HFF-Myc (cell line): ENCODE measurements at regions not wholly inside any gene's neighbourhood (a gene's known extent, or its start where the extent isn't known, plus 50 kb on each side); places are given as distances from the start of the nearest gene placed in this dataset.

Source experiments
- DNase-seq: peaks from one replicate; pipeline ENCODE4 v3.0.0-alpha.2; 2011; ENCODE audit warnings: low read depth; ENCODE audit errors: extremely low read depth
- H3K4me3 ChIP-seq: replicated peaks from 2 replicates; pipeline ENCODE4 v1.5.1; 2011; ENCODE audit warnings: low read depth, mild to moderate bottlenecking, control low read depth, low read length
- CTCF ChIP-seq: IDR thresholded peaks from 2 replicates; pipeline ENCODE4 v1.5.1; 2012; ENCODE audit warnings: mild to moderate bottlenecking, low read depth, low read length, control low read depth; ENCODE audit errors: missing control alignments

- no peak overlapping the region for H3K4me3 ChIP-seq
- no peak for TF ChIP-seq CTCF
- no peak for DNase-seq
Observed at GRCh38 chr21:15138490-15138889, 73.7 kb upstream of the NRIP1 start.

DNA sequence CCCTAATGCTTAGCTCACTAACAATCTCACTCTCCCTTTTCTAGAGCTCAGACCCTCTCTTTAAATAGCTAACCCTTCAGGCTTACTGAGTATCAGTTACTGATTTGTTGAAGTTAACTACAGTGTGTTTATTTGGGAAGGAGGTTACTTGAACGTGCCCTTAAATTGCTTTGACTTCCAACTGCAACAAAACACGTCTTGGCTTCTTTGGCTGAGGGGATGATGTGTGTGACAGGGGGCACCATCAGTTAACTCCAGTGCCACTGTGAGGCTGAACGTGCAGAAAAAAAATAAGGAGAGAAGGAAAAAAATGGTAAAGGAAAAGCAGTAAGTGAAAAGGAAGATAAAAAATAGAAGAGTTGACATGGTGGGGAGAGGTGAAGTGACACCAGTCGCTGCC lies 75.1 kb upstream of the NRIP1 start:
- TF ChIP-seq CTCF: no peak
- H3K4me3 ChIP-seq: no peak overlapping the region
- no peak for DNase-seq

GRCh38 chr21:15140321-15141019 lies 75.7 kb upstream of the NRIP1 start:
- no peak for DNase-seq
- H3K4me3 ChIP-seq: no peak overlapping the region
- no peak for TF ChIP-seq CTCF

GRCh38 chr21:15141261-15141970 lies 76.6 kb upstream of the NRIP1 start:
- no peak for DNase-seq
- H3K4me3 ChIP-seq: no peak overlapping the region
- no peak for TF ChIP-seq CTCF

DNA sequence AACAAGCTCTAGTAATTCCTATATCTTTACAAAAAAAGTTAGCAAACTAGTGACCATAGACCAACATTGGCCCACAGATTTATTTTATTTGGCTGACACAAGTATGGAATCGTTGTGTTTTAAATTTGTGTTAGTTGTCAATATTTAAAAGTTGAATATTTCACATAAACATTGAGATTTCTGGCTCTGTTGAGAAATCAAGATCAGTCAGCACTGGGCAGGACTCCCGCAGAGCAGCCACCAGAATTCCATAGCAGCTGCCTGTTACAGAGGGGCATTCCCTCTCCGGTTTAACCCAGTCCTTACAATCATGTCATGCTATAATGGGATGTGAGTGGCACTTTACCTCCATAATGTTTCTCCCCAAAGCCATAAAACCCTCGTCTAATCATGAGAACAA lies 79.2 kb upstream of the NRIP1 start:
- H3K4me3 ChIP-seq: no peak overlapping the region
- TF ChIP-seq CTCF: no peak
- no peak for DNase-seq

DNA sequence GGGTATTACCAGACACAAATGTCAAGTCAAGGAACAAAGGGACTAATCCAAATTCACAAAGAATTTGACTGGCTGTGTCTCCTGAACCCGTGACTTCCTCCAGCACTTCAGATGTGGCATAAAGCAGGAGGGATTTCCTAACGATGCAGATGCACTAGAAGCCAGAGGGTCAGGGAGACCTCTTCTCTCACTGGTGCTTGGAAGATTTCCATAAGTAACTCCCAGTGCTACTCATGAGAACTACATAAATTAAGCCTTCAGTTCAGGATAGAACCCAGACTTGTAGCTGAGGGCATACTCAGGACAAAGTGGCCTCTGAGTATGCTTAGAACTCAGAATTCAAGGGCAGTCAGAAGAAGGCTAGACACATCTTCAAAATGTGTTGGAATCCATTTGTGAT lies 83.6 kb upstream of the NRIP1 start:
- no peak for TF ChIP-seq CTCF
- DNase-seq: no peak
- no peak overlapping the region for H3K4me3 ChIP-seq
